K562 (cell line): ENCODE measurements at regions not wholly inside any gene's neighbourhood (a gene's known extent, or its start where the extent isn't known, plus 50 kb on each side); places are given as distances from the start of the nearest gene placed in this dataset.
A peak's percentile ranks its signal among the peaks of the same experiment; 100 is the strongest.

Experiments used
- CBX3 ChIP-seq, 2 experiments: IDR thresholded peaks; 1 replicate in 1 of 2; 2 replicates in 1 of 2; pipeline ENCODE4 v1.6.1; 2012; ENCODE audit warnings: inconsistent platforms in 2 of 2, low read length in 2 of 2, borderline replicate concordance in 1 of 2, control low read depth in 1 of 2
- CREB1 ChIP-seq, 2 experiments: sonication (generic) in 1 of 2; formaldehyde crosslinking in 1 of 2; IDR thresholded peaks; 2 replicates each; pipeline versions ENCODE4 v1.6.1 to v1.8.0; 2012 to 2022; ENCODE audit warnings: inconsistent platforms in 1 of 2, mild to moderate bottlenecking in 1 of 2, missing genetic modification reagents in 1 of 2, moderate library complexity in 1 of 2
- ETV6 ChIP-seq, 3 experiments: fragments of 150-350 bp in 1 of 3; sonication (generic) in 1 of 3; formaldehyde crosslinking in 1 of 3; IDR thresholded peaks; 2 replicates each; pipeline versions ENCODE4 v1.6.1 to v1.8.0; 2014 to 2022; ENCODE audit warnings: borderline replicate concordance in 2 of 3, low read depth in 2 of 3, antibody characterized with exemption in 1 of 3, low read length in 1 of 3, mild to moderate bottlenecking in 1 of 3, missing genetic modification reagents in 1 of 3
- EWSR1 ChIP-seq: fragments of 450-650 bp; IDR thresholded peaks from 2 replicates; pipeline ENCODE4 v1.6.1; 2018; ENCODE audit warnings: borderline replicate concordance, mild to moderate bottlenecking, low read depth, moderate library complexity; ENCODE audit not compliant: partially characterized antibody
- MEF2A ChIP-seq: IDR thresholded peaks from 2 replicates; pipeline ENCODE4 v1.6.1; 2011; ENCODE audit warnings: low read depth, mild to moderate bottlenecking, low read length, moderate library complexity; ENCODE audit not compliant: control insufficient read depth
- NR2C1 ChIP-seq, 2 experiments: fragments of 450-650 bp; IDR thresholded peaks; 2 replicates each; pipeline ENCODE4 v1.6.1; 2017; ENCODE audit warnings: mild to moderate bottlenecking in 2 of 2, antibody characterized with exemption in 1 of 2, inconsistent platforms in 1 of 2, missing compliant biosample characterization in 1 of 2, missing genetic modification characterization in 1 of 2
- PHB2 ChIP-seq: fragments of 450-650 bp; IDR thresholded peaks from 2 replicates; pipeline ENCODE4 v1.6.1; 2017; ENCODE audit warnings: low read depth
- RUNX1 ChIP-seq: sonication (generic); IDR thresholded peaks from 2 replicates; pipeline ENCODE4 v1.6.1; 2016; ENCODE audit warnings: antibody characterized with exemption, low read depth
- SNIP1 ChIP-seq: fragments of 450-650 bp; IDR thresholded peaks from 2 replicates; pipeline ENCODE4 v1.7.1; 2017; ENCODE audit warnings: low read depth, mild to moderate bottlenecking
- TAF7 ChIP-seq: fragments of 450-650 bp; IDR thresholded peaks from 2 replicates; pipeline ENCODE4 v1.6.1; 2016; ENCODE audit warnings: missing genetic modification characterization, missing compliant biosample characterization
- ZBTB34 ChIP-seq: fragments of 250-450 bp; sonication (Bioruptor Pico); IDR thresholded peaks from 2 replicates; pipeline ENCODE4 v1.8.0; 2021; ENCODE audit warnings: mild to moderate bottlenecking, moderate library complexity
- ZBTB40 ChIP-seq, 2 experiments: fragments of 450-650 bp in 1 of 2; sonication (generic) in 1 of 2; formaldehyde crosslinking in 1 of 2; IDR thresholded peaks; 2 replicates each; pipeline versions ENCODE4 v1.7.1 to v1.9.0; 2016 to 2022; ENCODE audit warnings: inconsistent platforms in 1 of 2, mild to moderate bottlenecking in 1 of 2, missing genetic modification reagents in 1 of 2
- ZNF274 ChIP-seq: IDR thresholded peaks from 2 replicates; pipeline ENCODE4 v1.6.1; 2011; ENCODE audit warnings: low read depth, mild to moderate bottlenecking, low read length, moderate library complexity, borderline replicate concordance
- TF ChIP-seq, protein P1 (sequence below): sonication (generic); formaldehyde crosslinking; IDR thresholded peaks from 2 replicates; pipeline ENCODE4 v1.8.0; 2022; ENCODE audit warnings: mild to moderate bottlenecking, low read depth, missing genetic modification reagents

DNA sequence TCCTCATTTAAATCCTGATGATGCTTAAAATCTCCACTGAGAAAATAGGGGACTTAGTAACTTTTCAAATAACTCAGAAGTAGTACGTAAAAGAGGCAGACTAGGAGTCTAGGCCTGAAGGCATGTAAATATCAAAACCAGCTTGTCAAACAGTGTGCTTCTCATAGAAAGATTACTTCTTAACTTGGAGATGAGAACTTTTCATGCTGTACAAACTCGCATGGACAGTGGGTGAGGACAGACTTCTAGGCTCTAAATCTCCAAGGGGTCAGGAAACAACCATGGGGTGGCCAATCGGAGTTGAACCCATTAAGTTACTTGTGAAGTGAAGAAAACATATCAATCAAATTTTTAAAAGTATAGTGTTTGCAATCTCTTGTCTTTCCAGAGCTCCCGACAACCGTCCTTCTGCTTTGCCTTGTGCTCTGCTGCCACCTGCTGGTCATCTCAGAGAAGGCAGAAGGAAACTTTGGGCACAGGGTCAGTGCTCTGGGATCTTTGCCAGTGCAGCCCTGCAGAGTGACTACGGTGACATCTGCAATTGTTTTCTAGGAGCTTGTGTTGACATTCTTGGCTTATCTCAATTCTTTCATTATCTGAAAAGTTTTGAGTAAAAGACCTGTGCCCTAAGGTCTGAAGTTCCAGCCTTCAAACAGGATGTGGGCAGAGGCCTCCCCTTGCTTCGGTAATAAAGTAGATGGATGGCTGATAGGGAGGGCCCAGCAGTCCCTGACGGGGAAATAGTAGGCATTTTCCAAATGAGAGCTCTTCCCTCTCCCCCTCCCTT is 105.1 kb upstream of the PDE4B start (continued):
- TF ChIP-seq ZBTB34 (CRISPR knock-in tag) (no peak), PHB2 (no peak), CREB1 (IDR thresholded peaks at IDR 0.05) (no peak), CREB1 (CRISPR knock-in tag; IDR thresholded peaks at IDR 0.05) (no peak), RUNX1 (no peak), MEF2A (no peak), EWSR1 (no peak), ZBTB40 (IDR thresholded peaks at IDR 0.05) (no peak), ZBTB40 (CRISPR knock-in tag; IDR thresholded peaks at IDR 0.05) (no peak), CBX3 (IDR thresholded peaks at IDR 0.05; ENCODE audit: borderline replicate concordance in 1 of 2, low read length in 2 of 2) (no peak), TAF7 (tag) (no peak), NR2C1 (IDR thresholded peaks at IDR 0.05) (no peak), NR2C1 (tag; IDR thresholded peaks at IDR 0.05) (peak; percentile 39; the same call in 1 of the 2 replicates), SNIP1 (no peak), ZNF274 (no peak), ETV6 (IDR thresholded peaks at IDR 0.05; ENCODE audit: borderline replicate concordance in 1 of 2, low read depth in 2 of 2, low read length in 1 of 2) (no peak), ETV6 (CRISPR knock-in tag; IDR thresholded peaks at IDR 0.05; ENCODE audit: borderline replicate concordance) (no peak)
- TF ChIP-seq, protein P1, sequence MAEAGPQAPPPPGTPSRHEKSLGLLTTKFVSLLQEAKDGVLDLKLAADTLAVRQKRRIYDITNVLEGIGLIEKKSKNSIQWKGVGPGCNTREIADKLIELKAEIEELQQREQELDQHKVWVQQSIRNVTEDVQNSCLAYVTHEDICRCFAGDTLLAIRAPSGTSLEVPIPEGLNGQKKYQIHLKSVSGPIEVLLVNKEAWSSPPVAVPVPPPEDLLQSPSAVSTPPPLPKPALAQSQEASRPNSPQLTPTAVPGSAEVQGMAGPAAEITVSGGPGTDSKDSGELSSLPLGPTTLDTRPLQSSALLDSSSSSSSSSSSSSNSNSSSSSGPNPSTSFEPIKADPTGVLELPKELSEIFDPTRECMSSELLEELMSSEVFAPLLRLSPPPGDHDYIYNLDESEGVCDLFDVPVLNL (CRISPR knock-in tag) = no peak
